H1 (cell line): ENCODE measurements at regions not wholly inside any gene's neighbourhood (a gene's known extent, or its start where the extent isn't known, plus 50 kb on each side); places are given as distances from the start of the nearest gene placed in this dataset.

Experiments used
- CTCF ChIA-PET: fragments of 300-600 bp; sonication (Branson Sonifier 250); formaldehyde crosslinking; loops from one replicate; lab custom pipeline; 2021; ENCODE audit not compliant: partially characterized antibody; lab: Charles Lee
- POLR2A ChIA-PET: fragments of 300-600 bp; sonication (Branson Sonifier 250); formaldehyde crosslinking; loops from one replicate; lab custom pipeline; 2021; ENCODE audit warnings: inconsistent platforms; ENCODE audit not compliant: partially characterized antibody; lab: Charles Lee
- DNase-seq, 2 experiments: peaks; one replicate each; pipeline versions ENCODE4 v3.0.0 to v3.0.0-alpha.2; 2010 to 2022; ENCODE audit warnings: low spot score in 2 of 2, low read depth in 1 of 2, mixed read lengths in 1 of 2
- FAIRE-seq: peaks from 2 replicates; lab custom pipeline; 2011; peaks lifted over from hg19 to GRCh38; lab: Jason Lieb, UNC
- H2AFZ ChIP-seq: 2 replicates; pipeline ENCODE4 v1.8.1; 2012; ENCODE audit warnings: low read length, inconsistent platforms
- H2AK5ac ChIP-seq: 2 replicates; pipeline ENCODE4 v1.6.1; 2013; ENCODE audit warnings: low read depth, low read length
- H2BK120ac ChIP-seq: replicated peaks from 2 replicates; pipeline ENCODE3; 2013; ENCODE audit warnings: low read depth, low read length, inconsistent platforms
- H2BK12ac ChIP-seq: 2 replicates; pipeline ENCODE4 v1.6.1; 2013; ENCODE audit warnings: low read depth, low read length
- H2BK15ac ChIP-seq: 2 replicates; pipeline ENCODE4 v1.6.1; 2013; ENCODE audit warnings: low read length
- H2BK20ac ChIP-seq: 2 replicates; pipeline ENCODE4 v1.6.1; 2013; ENCODE audit warnings: low read length
- H2BK5ac ChIP-seq: 2 replicates; pipeline ENCODE4 v1.6.1; 2013; ENCODE audit warnings: low read depth, low read length
- H3K14ac ChIP-seq: 2 replicates; pipeline ENCODE4 v1.6.1; 2013; ENCODE audit warnings: inconsistent platforms; ENCODE audit not compliant: insufficient read length
- H3K18ac ChIP-seq: 2 replicates; pipeline ENCODE4 v1.6.1; 2013; ENCODE audit warnings: low read length; ENCODE audit errors: extremely low read depth
- H3K23ac ChIP-seq: 2 replicates; pipeline ENCODE4 v1.6.1; 2013; ENCODE audit warnings: inconsistent platforms; ENCODE audit not compliant: insufficient read length
- H3K23me2 ChIP-seq: 2 replicates; pipeline ENCODE4 v1.6.1; 2013; ENCODE audit warnings: low read depth, low read length
- H3K27ac ChIP-seq: 2 replicates; pipeline ENCODE4 v1.6.1; 2011; ENCODE audit warnings: low read depth, low read length, inconsistent platforms
- H3K27me3 ChIP-seq, 4 experiments: replicated peaks in 1 of 4; 1 replicate in 1 of 4; 2 replicates in 3 of 4; pipeline versions ENCODE4 v1.6.1 to v1.8.1; 2011 to 2013; ENCODE audit warnings: low read length in 3 of 4, mild to moderate bottlenecking in 3 of 4, inconsistent platforms in 2 of 4, mixed read lengths in 2 of 4, moderate library complexity in 1 of 4; ENCODE audit not compliant: control insufficient read depth in 3 of 4, insufficient read depth in 3 of 4; ENCODE audit errors: extremely low read depth in 1 of 4
- H3K36me3 ChIP-seq, 4 experiments: 2 replicates each; pipeline versions ENCODE4 v1.6.1 to v1.8.1; 2011 to 2013; ENCODE audit warnings: mild to moderate bottlenecking in 4 of 4, low read length in 3 of 4, moderate library complexity in 2 of 4, control low read depth in 1 of 4, inconsistent platforms in 1 of 4; ENCODE audit not compliant: insufficient read depth in 4 of 4, control insufficient read depth in 2 of 4
- H3K4ac ChIP-seq: replicated peaks from 2 replicates; pipeline ENCODE3; 2013; ENCODE audit warnings: low read length, low read depth, mixed read lengths, inconsistent platforms; ENCODE audit not compliant: insufficient read length
- H3K4me1 ChIP-seq, 4 experiments: replicated peaks in 1 of 4; 1 replicate in 1 of 4; 2 replicates in 3 of 4; pipeline versions ENCODE4 v1.6.1 to v1.8.1; 2011 to 2013; ENCODE audit warnings: low read length in 3 of 4, inconsistent platforms in 2 of 4, mixed read lengths in 1 of 4; ENCODE audit not compliant: insufficient read depth in 4 of 4, control insufficient read depth in 3 of 4
- H3K4me2 ChIP-seq, 2 experiments: 2 replicates each; pipeline versions ENCODE4 v1.6.1 to v1.8.1; 2011 to 2013; ENCODE audit warnings: low read depth in 2 of 2, low read length in 2 of 2, control low read depth in 1 of 2, inconsistent platforms in 1 of 2, mild to moderate bottlenecking in 1 of 2; ENCODE audit not compliant: insufficient read depth in 1 of 2
- H3K4me3 ChIP-seq, 4 experiments: fragments of 200-600, 300-600 bp in 1 of 4; sonication (generic), shearing (Covaris generic), sonication (Bioruptor Twin) in 1 of 4; 2 replicates each; pipeline versions ENCODE4 v1.5.1 to v1.8.1; 2011 to 2016; ENCODE audit warnings: low read length in 4 of 4, low read depth in 3 of 4, control low read depth in 2 of 4, inconsistent platforms in 2 of 4, mild to moderate bottlenecking in 2 of 4, mixed read lengths in 1 of 4, moderate library complexity in 1 of 4; ENCODE audit not compliant: insufficient read depth in 2 of 4; ENCODE audit errors: extremely low read depth in 1 of 4
- H3K56ac ChIP-seq: replicated peaks from 2 replicates; pipeline ENCODE3; 2013; ENCODE audit warnings: low read depth, mild to moderate bottlenecking, mixed read lengths, low read length, inconsistent platforms; ENCODE audit not compliant: insufficient read length
- H3K79me1 ChIP-seq: 2 replicates; pipeline ENCODE4 v1.6.1; 2013; ENCODE audit warnings: low read depth, low read length, control low read depth
- H3K79me2 ChIP-seq, 2 experiments: 2 replicates each; pipeline versions ENCODE4 v1.6.1 to v1.8.1; 2012 to 2013; ENCODE audit warnings: low read length in 2 of 2, mild to moderate bottlenecking in 2 of 2, inconsistent platforms in 1 of 2; ENCODE audit not compliant: insufficient read depth in 2 of 2, control insufficient read depth in 1 of 2
- H3K9ac ChIP-seq, 4 experiments: replicated peaks in 1 of 4; 1 replicate in 1 of 4; 2 replicates in 3 of 4; pipeline versions ENCODE4 v1.6.1 to v1.8.1; 2011 to 2013; ENCODE audit warnings: low read depth in 3 of 4, low read length in 3 of 4, control low read depth in 2 of 4, mild to moderate bottlenecking in 2 of 4, moderate library complexity in 2 of 4, inconsistent platforms in 1 of 4; ENCODE audit errors: extremely low read depth in 1 of 4
- H3K9me3 ChIP-seq, 2 experiments: 2 replicates each; pipeline versions ENCODE4 v1.6.1 to v1.8.1; 2012 to 2013; ENCODE audit warnings: mild to moderate bottlenecking in 2 of 2, moderate library complexity in 2 of 2, control low read depth in 1 of 2, inconsistent platforms in 1 of 2, low read depth in 1 of 2, low read length in 1 of 2, mixed read lengths in 1 of 2; ENCODE audit not compliant: insufficient read depth in 2 of 2
- H4K20me1 ChIP-seq, 2 experiments: replicated peaks in 1 of 2; 2 replicates each; pipeline versions ENCODE3 to v1.8.1; 2011 to 2013; ENCODE audit warnings: inconsistent platforms in 2 of 2, low read length in 2 of 2, mild to moderate bottlenecking in 1 of 2; ENCODE audit not compliant: insufficient read depth in 2 of 2, control insufficient read depth in 1 of 2
- H4K5ac ChIP-seq: 2 replicates; pipeline ENCODE4 v1.6.1; 2013; ENCODE audit warnings: low read length, low read depth, mixed read lengths, inconsistent platforms; ENCODE audit not compliant: insufficient read length
- H4K8ac ChIP-seq: 2 replicates; pipeline ENCODE4 v1.8.0; 2013; ENCODE audit warnings: mild to moderate bottlenecking, moderate library complexity, low read length, inconsistent platforms; ENCODE audit not compliant: insufficient read depth; ENCODE audit errors: extremely low read depth
- H4K91ac ChIP-seq: replicated peaks from 2 replicates; pipeline ENCODE3; 2013; ENCODE audit warnings: low read length, mixed read lengths, inconsistent platforms; ENCODE audit not compliant: insufficient read length
- JUN ChIP-seq: IDR thresholded peaks from 2 replicates; pipeline ENCODE4 v1.6.1; 2011; ENCODE audit warnings: low read depth, mild to moderate bottlenecking, improper control_type of control experiment, low read length
- WGBS, 2 experiments: shearing (Covaris generic) in 1 of 2; methylation state at CpG; one replicate each; pipeline versions ENCODE4 v1.1.6 to v1.1.7; 2013 to 2015; ENCODE audit warnings: low lambda C conversion rate in 2 of 2, mixed read lengths in 2 of 2, inconsistent platforms in 1 of 2, low coverage in 1 of 2, missing lambda C conversion rate in 1 of 2; ENCODE audit not compliant: insufficient replicate concordance in 2 of 2, insufficient coverage in 1 of 2, insufficient read length in 1 of 2; ENCODE audit errors: extremely low coverage in 1 of 2, missing lambda C conversion rate in 1 of 2; 5-methylcytosine and 5-hydroxymethylcytosine counted together

GRCh38 chr5:106459541-106459940 is 1211.2 kb downstream of the EFNA5 start:
- H2AK5ac ChIP-seq = no peak overlapping the region
- H3K18ac ChIP-seq = no peak overlapping the region
- H3K36me3 ChIP-seq = no peaks in the 10 kb centered on the region
- no peak overlapping the region for H2BK120ac ChIP-seq
- H3K9me3 ChIP-seq = no peaks in the 10 kb centered on the region
- H2BK20ac ChIP-seq = no peak overlapping the region
- H3K23me2 ChIP-seq = no peaks in the 10 kb centered on the region
- no peak for FAIRE-seq
- H3K79me1 ChIP-seq = no peaks in the 10 kb centered on the region
- no peaks in the 10 kb centered on the region for H4K20me1 ChIP-seq
- ChIA-PET CTCF (interaction anchor here (0.7 kb wide), 1 partner anchor 229 kb away, joined by 3 read pairs; no protein-coding TSS in a partner anchor), POLR2A (no interaction called here)
- H4K5ac ChIP-seq = no peak overlapping the region
- no peak overlapping the region for H2BK15ac ChIP-seq
- H3K23ac ChIP-seq = no peak overlapping the region
- H2AFZ ChIP-seq = no peak overlapping the region
- no peak overlapping the region for H3K4me3 ChIP-seq
- WGBS, 2 experiments = 90% methylated on average over 4 of the region's 4 CpGs; no CpG with 5 or more reads in 1 of the 2 experiments
- H3K14ac ChIP-seq = no peak overlapping the region
- no peaks in the 10 kb centered on the region for H3K79me2 ChIP-seq
- H3K4ac ChIP-seq = no peak overlapping the region
- H2BK12ac ChIP-seq = no peak overlapping the region
- no peak overlapping the region for H3K9ac ChIP-seq
- no peaks in the 10 kb centered on the region for H3K27me3 ChIP-seq
- H3K27ac ChIP-seq = no peak overlapping the region
- no peak overlapping the region for H3K56ac ChIP-seq
- no peak overlapping the region for H2BK5ac ChIP-seq
- H4K91ac ChIP-seq = no peak overlapping the region
- H3K4me2 ChIP-seq = no peak overlapping the region
- no peaks in the 10 kb centered on the region for H3K4me1 ChIP-seq
- DNase-seq = no peak
- no peak overlapping the region for H4K8ac ChIP-seq
- TF ChIP-seq JUN = no peak
